Neural cell (in vitro differentiated cells): ENCODE measurements at regions not wholly inside any gene's neighbourhood (a gene's known extent, or its start where the extent isn't known, plus 50 kb on each side); places are given as distances from the start of the nearest gene placed in this dataset.

ENCODE experiments used
- CTCF ChIP-seq: fragments of 450-650 bp; IDR thresholded peaks from 2 replicates; pipeline ENCODE4 v1.5.1; 2014; ENCODE audit warnings: antibody characterized with exemption, mild to moderate bottlenecking, moderate library complexity; ENCODE audit not compliant: poor library complexity, severe bottlenecking
- EP300 ChIP-seq: fragments of 450-650 bp; conservative IDR thresholded peaks from 2 replicates; pipeline ENCODE4 v1.6.1; 2014; ENCODE audit warnings: antibody characterized with exemption, mild to moderate bottlenecking, moderate library complexity; ENCODE audit not compliant: poor library complexity, severe bottlenecking
- EZH2 ChIP-seq: fragments of 200-600, 300-800 bp; shearing (Covaris generic), sonication (generic); IDR thresholded peaks from 2 replicates; pipeline ENCODE4 v1.6.1; 2014; ENCODE audit warnings: antibody characterized with exemption, low read length, borderline replicate concordance, mild to moderate bottlenecking; ENCODE audit not compliant: insufficient read depth, poor library complexity, severe bottlenecking
- MXI1 ChIP-seq: fragments of 450-650 bp; conservative IDR thresholded peaks from 2 replicates; pipeline ENCODE4 v1.6.1; 2014; ENCODE audit warnings: antibody characterized with exemption, mild to moderate bottlenecking; ENCODE audit not compliant: poor library complexity, severe bottlenecking
- POLR2AphosphoS5 ChIP-seq: IDR thresholded peaks from 2 replicates; pipeline ENCODE4 v1.6.1; 2012
- RAD21 ChIP-seq: fragments of 450-650 bp; conservative IDR thresholded peaks from 2 replicates; pipeline ENCODE4 v1.6.1; 2014; ENCODE audit warnings: antibody characterized with exemption, mild to moderate bottlenecking, moderate library complexity
- REST ChIP-seq: IDR thresholded peaks from 2 replicates; pipeline ENCODE4 v1.6.1; 2012; ENCODE audit warnings: borderline replicate concordance
- SMC3 ChIP-seq: fragments of 450-650 bp; conservative IDR thresholded peaks from 2 replicates; pipeline ENCODE4 v1.6.1; 2014; ENCODE audit warnings: antibody characterized with exemption, mild to moderate bottlenecking, moderate library complexity; ENCODE audit not compliant: poor library complexity
- TAF1 ChIP-seq: IDR thresholded peaks from 2 replicates; pipeline ENCODE4 v1.6.1; 2012; ENCODE audit warnings: low read depth

GRCh38 chr16:87061243-87061920 is 255.8 kb downstream of the C16orf95 start:
- TF ChIP-seq EP300 (no peak), CTCF (no peak), POLR2AphosphoS5 (no peak), RAD21 (no peak), REST (no peak), SMC3 (no peak), EZH2 (no peak), MXI1 (no peak), TAF1 (no peak)
